ENCODE measurements at regions not wholly inside any gene's neighbourhood (a gene's known extent, or its start where the extent isn't known, plus 50 kb on each side); places are given as distances from the start of the nearest gene placed in this dataset.
"Not testable (repeated sequence)": the region's sequence is repeated elsewhere in the genome, so short reads cannot be mapped to it uniquely, and the experiment has no call there.

DNA sequence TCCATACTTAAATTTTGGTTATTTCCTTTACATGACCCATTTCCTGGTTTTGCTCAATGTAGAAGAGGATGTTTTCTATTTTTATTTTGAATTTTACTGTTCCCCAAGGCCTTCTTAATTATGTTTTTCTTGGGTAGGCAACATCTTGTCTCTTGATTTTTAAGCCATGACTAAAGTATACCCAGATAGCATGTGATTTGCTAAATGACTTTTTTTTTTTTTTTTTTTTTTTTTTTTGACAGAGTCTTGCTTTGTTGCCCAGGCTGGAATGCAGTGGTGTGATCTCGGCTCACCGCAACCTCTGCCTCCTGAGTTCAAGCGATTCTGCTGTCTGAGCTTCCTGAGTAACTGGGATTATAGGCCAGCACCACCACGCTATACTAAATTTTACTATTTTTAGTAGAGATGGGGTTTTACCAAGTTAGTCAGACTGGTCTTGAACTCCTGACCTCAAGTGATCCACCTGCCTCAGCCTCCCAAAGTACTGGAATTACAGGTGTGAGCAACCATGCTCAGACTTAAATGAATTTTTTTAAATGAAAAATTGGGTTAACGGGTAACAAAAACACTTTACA, 198.6 kb upstream of the DAB2 start:
- H3K4me3 ChIP-seq, result no peak overlapping the region
- H3K4me1 ChIP-seq (ENCODE audit: low read depth), result no peaks in the 10 kb centered on the region
- no peaks in the 10 kb centered on the region for H3K9me3 ChIP-seq
- no peak for ATAC-seq
- TF ChIP-seq, protein P1, sequence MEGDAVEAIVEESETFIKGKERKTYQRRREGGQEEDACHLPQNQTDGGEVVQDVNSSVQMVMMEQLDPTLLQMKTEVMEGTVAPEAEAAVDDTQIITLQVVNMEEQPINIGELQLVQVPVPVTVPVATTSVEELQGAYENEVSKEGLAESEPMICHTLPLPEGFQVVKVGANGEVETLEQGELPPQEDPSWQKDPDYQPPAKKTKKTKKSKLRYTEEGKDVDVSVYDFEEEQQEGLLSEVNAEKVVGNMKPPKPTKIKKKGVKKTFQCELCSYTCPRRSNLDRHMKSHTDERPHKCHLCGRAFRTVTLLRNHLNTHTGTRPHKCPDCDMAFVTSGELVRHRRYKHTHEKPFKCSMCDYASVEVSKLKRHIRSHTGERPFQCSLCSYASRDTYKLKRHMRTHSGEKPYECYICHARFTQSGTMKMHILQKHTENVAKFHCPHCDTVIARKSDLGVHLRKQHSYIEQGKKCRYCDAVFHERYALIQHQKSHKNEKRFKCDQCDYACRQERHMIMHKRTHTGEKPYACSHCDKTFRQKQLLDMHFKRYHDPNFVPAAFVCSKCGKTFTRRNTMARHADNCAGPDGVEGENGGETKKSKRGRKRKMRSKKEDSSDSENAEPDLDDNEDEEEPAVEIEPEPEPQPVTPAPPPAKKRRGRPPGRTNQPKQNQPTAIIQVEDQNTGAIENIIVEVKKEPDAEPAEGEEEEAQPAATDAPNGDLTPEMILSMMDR (IDR thresholded peaks at IDR 0.05), result no peak
- peak in 1 of 3 donors; percentile 18 for DNase-seq
- intact Hi-C loops (cut with DNase I, micrococcal nuclease), result no loop called here
- no peaks in the 10 kb centered on the region for H3K36me3 ChIP-seq (ENCODE audit: low read depth)

DNA sequence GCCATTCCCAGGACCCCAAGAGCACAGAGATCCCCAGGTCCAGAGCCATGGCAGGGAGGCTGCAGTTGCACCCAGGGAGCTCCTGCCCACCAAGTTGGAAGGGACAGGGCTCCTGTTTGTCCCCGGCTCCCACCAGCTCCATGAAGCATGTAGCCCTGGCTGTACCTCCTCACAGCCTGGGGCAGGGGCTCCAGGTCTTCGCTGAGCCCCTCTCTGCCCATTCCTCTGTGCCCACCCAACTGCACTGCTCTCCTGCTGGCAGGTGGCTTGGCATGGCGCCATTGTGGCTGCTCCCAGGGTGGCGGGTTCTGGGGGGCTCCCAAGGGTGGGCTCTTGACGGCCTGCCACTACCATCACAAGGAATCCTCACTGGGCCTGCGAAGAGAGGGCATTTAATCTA, 197.5 kb upstream of the DAB2 start:
- H3K36me3 ChIP-seq (ENCODE audit: low read depth), result no peaks in the 10 kb centered on the region
- no peak overlapping the region for H3K4me3 ChIP-seq
- intact Hi-C loops (cut with DNase I, micrococcal nuclease), result no loop called here
- ATAC-seq (no peak), DNase-seq (peak in 2 of 3 donors; percentile 39 to 52)
- no peaks in the 10 kb centered on the region for H3K9me3 ChIP-seq
- TF ChIP-seq, protein P1 (IDR thresholded peaks at IDR 0.05), result no peak
- peaks cover 3% of the 10 kb centered on the region for H3K4me1 ChIP-seq (ENCODE audit: low read depth)

DNA sequence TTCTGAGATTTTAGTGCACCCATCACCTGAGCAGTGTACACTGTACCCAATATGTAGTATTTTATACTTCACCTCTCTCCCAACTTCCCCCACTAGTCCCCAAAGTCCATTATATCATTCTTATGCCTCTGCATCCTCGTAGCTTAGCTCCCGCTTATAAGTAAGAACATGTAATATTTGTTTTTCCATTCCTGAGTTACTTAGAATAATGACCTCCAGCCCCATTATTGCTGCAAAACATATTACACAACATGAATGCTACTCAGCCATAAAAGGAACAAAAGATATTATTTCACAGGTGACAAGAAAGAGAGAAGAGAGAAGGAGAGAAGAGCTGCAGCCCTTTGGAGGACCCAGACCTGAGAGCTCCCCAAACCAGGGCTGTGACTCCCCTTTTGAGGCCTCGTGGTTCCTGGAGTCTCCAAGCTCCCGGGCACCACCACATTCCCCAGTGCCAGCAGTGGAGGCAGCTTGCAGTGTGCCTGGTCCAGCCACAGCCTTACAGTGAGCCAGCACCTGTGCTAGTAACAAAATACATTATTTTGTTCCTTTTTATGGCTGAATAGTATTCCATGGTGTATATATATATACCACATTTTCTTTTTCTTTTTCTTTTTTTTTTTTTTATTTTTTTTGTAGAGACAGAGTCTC, 194.5 kb upstream of the DAB2 start:
- Histone ChIP-seq H3K4me1 (ENCODE audit: low read depth) (peaks cover 10% of the 10 kb centered on the region), H3K4me3 (no peak overlapping the region), H3K9me3 (no peaks in the 10 kb centered on the region), H3K36me3 (ENCODE audit: low read depth) (no peaks in the 10 kb centered on the region)
- TF ChIP-seq, protein P1 (IDR thresholded peaks at IDR 0.05), result no peak
- DNase-seq, result peak in 1 of 3 donors; percentile 31
- no peak for ATAC-seq
- intact Hi-C loops (cut with DNase I, micrococcal nuclease), result no loop called here

DNA sequence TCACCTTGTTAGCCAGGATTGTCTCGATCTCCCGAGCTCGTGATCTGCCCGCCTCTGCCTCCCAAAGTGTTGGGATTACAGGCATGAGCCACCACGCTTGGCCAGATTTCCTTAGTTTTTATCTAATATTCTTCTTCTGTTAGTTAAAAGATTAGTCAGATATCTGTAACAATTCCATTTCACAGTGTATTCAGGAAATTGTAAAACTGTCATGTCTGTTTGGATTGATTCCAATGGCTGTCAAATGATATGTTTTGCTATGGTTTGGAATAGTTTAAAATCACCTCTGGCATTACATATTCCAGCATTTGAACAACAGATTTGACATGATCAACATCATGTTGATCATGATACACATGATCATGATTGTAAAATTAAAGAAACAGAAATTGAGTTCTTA, 193.6 kb upstream of the DAB2 start:
- ATAC-seq, result no peak
- H3K4me1 ChIP-seq (ENCODE audit: low read depth), result peaks cover 10% of the 10 kb centered on the region
- DNase-seq, result no peak
- intact Hi-C loops (cut with DNase I, micrococcal nuclease), result no loop called here
- no peaks in the 10 kb centered on the region for H3K36me3 ChIP-seq (ENCODE audit: low read depth)
- no peak overlapping the region for H3K4me3 ChIP-seq
- H3K9me3 ChIP-seq, result no peaks in the 10 kb centered on the region
- TF ChIP-seq, protein P1 (IDR thresholded peaks at IDR 0.05), result no peak

DNA sequence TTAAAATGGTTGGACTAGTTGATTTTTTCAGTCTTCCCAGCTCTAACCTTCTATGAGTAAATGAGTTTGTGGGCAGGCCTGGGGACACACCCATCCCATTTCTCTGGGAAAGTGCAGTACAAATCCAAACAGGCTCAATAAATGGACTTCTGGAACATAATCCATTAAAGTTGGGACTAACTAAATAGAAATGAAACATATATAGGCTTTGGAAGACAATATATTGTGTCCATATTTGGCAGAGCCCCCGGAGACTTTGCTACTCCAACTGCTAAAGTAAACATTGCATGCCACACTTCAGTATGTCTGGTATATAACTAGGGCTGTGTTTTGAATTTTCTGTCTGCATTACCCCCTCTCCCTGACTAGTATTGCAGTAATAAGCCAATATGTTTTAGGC, 191.4 kb upstream of the DAB2 start:
- peak; percentile 95 for ATAC-seq
- TF ChIP-seq, protein P1 (IDR thresholded peaks at IDR 0.05), result no peak
- peak in 1 of 3 donors; percentile 80 for DNase-seq

DNA sequence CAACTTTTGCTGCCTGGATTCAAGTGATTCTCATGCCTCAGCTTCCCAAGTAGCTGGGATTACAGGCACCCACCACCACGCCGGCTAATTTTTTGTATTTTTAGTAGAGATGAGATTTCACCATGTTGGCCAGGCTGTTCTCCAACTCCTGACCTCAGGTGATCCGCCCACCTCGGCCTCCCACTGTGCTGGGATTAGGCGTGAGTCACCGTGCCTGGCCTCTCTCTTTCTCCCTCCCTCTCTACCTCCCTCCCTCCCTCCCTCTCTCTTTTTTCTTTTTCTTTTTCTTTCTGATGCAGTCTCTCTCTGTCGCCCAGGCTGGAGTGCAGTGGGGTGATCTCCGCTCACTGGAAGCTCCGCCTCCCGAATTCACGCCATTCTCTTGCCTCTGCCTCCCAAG, 186.3 kb upstream of the DAB2 start:
- intact Hi-C loops (cut with DNase I, micrococcal nuclease); H3K9me3 ChIP-seq; H3K36me3 ChIP-seq (ENCODE audit: low read depth); ATAC-seq; DNase-seq; H3K4me1 ChIP-seq (ENCODE audit: low read depth); H3K4me3 ChIP-seq: not testable (repeated sequence)

More for the DNA sequence above, 191.4 kb upstream of the DAB2 start:
- intact Hi-C loops (cut with DNase I, micrococcal nuclease), result no loop called here
- H3K4me1 ChIP-seq (ENCODE audit: low read depth), result peaks cover 10% of the 10 kb centered on the region
- H3K9me3 ChIP-seq, result no peaks in the 10 kb centered on the region
- H3K4me3 ChIP-seq, result no peak overlapping the region
- H3K36me3 ChIP-seq (ENCODE audit: low read depth), result no peaks in the 10 kb centered on the region
